ENCODE measurements at regions not wholly inside any gene's neighbourhood (a gene's known extent, or its start where the extent isn't known, plus 50 kb on each side); places are given as distances from the start of the nearest gene placed in this dataset.

- DNase-seq (ENCODE audit: low read depth in 2 of 2), result peak in 1 of 2 donors; percentile 7
Measured at GRCh38 chr18:68623342-68623741, 91.6 kb downstream of the TMX3 start.

GRCh38 chr18:68611311-68611710 lies 103.6 kb downstream of the TMX3 start:
- DNase-seq (ENCODE audit: low read depth in 2 of 2), result no peak

GRCh38 chr18:68608851-68609490 lies 105.9 kb downstream of the TMX3 start:
- no peak for DNase-seq (ENCODE audit: low read depth in 2 of 2)

GRCh38 chr18:68607852-68608251 lies 107.1 kb downstream of the TMX3 start:
- DNase-seq (ENCODE audit: low read depth in 2 of 2), result no peak

- DNase-seq (ENCODE audit: low read depth in 2 of 2), result no peak
Measured at GRCh38 chr18:68604256-68604655, 110.7 kb downstream of the TMX3 start.

GRCh38 chr18:68596016-68596415 lies 118.9 kb downstream of the TMX3 start:
- DNase-seq (ENCODE audit: low read depth in 2 of 2), result no peak

DNA sequence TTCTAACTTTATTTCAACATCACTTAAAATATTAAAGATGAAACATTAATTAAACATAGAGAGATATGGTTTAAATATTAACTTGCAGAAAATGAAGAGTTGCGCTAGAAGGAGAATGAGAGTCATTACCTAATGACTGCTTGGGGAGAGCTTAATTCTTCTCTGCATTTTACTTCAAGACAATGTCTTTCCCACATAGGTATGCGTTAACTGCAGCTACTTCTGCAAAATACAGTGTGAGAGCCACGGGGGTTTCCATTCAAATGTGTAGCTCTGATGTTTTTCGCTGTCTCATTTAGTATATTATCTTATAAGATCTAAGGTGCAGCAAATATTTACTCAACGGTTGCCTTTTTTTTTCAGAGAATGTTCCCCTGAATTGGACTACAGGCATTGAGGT lies 126.7 kb downstream of the TMX3 start:
- no peak for DNase-seq (ENCODE audit: low read depth in 2 of 2)

GRCh38 chr18:68583685-68584084 lies 131.2 kb downstream of the TMX3 start:
- no peak for DNase-seq (ENCODE audit: low read depth in 2 of 2)

GRCh38 chr18:68574311-68574710 lies 140.6 kb downstream of the TMX3 start:
- DNase-seq (ENCODE audit: low read depth in 2 of 2), result no peak

- DNase-seq (ENCODE audit: low read depth in 2 of 2), result no peak
Measured at GRCh38 chr18:68569936-68570335, 145.0 kb downstream of the TMX3 start.

- DNase-seq (ENCODE audit: low read depth in 2 of 2), result no peak
Measured at GRCh38 chr18:68568364-68569155, 146.3 kb downstream of the TMX3 start.

DNA sequence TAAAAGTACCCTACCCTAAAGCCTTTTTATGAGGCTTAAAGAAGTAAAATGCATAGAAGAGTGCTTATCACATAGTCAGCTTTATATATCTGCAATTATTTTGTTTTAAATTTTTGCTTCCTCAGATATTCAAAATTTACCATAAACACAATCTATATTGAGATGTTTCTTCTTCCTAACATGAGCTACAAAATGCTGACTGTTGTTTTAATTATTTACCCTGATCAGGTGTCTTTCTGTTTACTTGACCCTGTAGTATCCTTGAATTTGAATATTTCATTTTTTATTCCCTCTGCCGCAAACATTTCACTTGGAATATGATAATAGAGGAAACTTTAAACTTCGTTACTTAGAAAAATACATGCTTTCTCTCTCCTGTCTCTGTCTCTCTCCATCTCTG lies 147.9 kb downstream of the TMX3 start:
- no peak for DNase-seq (ENCODE audit: low read depth in 2 of 2)

DNA sequence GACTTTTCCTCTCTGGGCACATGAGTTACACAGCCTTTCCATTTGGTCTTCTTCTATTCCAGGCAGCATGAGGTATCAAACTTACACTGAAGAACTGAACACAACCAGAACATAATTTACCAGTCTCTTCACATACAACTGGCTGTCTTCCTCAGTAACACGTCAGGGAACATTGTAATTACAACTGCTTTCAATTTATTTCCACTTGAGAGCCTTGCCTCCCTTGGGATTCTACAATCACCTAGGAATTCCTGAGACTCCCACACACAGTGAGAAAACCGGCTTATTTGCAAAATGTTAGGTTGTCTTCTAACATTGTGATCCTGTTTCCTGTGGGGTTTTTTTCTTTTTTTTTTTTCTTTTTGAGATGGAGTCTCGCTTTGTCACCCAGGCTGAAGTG lies 149.9 kb downstream of the TMX3 start:
- no peak for DNase-seq (ENCODE audit: low read depth in 2 of 2)

GRCh38 chr18:68564351-68564750 lies 150.6 kb downstream of the TMX3 start:
- no peak for DNase-seq (ENCODE audit: low read depth in 2 of 2)

- no peak for DNase-seq (ENCODE audit: low read depth in 2 of 2)
Measured at GRCh38 chr18:68560128-68560527, 154.8 kb downstream of the TMX3 start.

DNA sequence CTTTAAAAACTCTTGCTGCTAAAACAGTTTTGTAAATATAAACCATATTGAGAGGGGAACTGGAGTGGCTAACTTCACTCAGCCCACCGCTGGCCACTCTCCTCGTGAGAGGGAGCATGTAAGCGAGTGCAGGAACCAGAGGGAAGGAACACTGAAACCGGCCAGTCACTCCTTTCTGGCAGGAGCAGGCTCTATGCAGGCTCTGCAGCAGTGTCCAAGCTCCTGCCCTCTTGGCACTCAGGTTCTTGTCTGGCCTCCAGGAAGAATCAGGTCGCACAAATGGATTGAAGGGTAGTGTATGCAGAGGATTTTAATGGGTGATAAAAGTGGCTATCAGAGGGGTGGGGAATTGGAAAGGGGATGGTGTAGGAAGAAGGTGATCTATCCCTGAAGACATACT lies 157.7 kb downstream of the TMX3 start:
- DNase-seq (ENCODE audit: low read depth in 2 of 2), result no peak

GRCh38 chr18:68555879-68556301 lies 159.0 kb downstream of the TMX3 start:
- no peak for DNase-seq (ENCODE audit: low read depth in 2 of 2)

- no peak for DNase-seq (ENCODE audit: low read depth in 2 of 2)
Measured at GRCh38 chr18:68548904-68549870, 165.7 kb downstream of the TMX3 start.

DNA sequence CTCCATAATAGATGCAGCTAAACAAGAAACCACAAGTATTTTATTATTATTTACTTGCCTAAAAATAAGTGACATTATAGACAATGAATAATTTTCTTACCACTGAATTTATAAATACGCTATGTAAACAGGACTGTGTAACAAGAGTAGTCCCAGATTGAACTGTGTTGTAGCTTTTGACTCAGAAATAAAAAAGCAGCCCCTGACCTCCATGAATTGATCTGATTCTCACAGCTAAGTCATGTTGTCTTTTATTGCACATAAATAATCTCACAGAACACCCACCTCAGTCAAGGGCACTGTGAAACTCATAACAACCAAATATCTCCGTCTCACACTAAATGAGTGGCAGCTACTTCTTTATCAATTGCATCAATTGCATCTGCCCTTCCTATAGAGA lies 171.6 kb downstream of the TMX3 start:
- no peak for DNase-seq (ENCODE audit: low read depth in 2 of 2)

- DNase-seq (ENCODE audit: low read depth in 2 of 2), result no peak
Measured at GRCh38 chr18:68542846-68543245, 172.1 kb downstream of the TMX3 start.

- DNase-seq (ENCODE audit: low read depth in 2 of 2), result no peak
Measured at GRCh38 chr18:68533641-68534040, 181.3 kb downstream of the TMX3 start.

GRCh38 chr18:68532328-68532885 lies 182.5 kb downstream of the TMX3 start:
- no peak for DNase-seq (ENCODE audit: low read depth in 2 of 2)

Data from stimulated activated CD8-positive, alpha-beta memory T cell treated with anti-CD3 and anti-CD28 coated beads, Interleukin-15, amount 100 ng/mL, for 48 hours (primary cell).